ENCODE measurements at regions not wholly inside any gene's neighbourhood (a gene's known extent, or its start where the extent isn't known, plus 50 kb on each side); places are given as distances from the start of the nearest gene placed in this dataset.

- peak; percentile 14 for DNase-seq
These were observed 227.6 kb downstream of the BMP7 start for GRCh38 chr20:57038608-57039440.

GRCh38 chr20:57040466-57040865 lies 226.0 kb downstream of the BMP7 start:
- no peak for DNase-seq

GRCh38 chr20:57040924-57041323 lies 225.5 kb downstream of the BMP7 start:
- peak; percentile 73 for DNase-seq

GRCh38 chr20:57043091-57043490 lies 223.3 kb downstream of the BMP7 start:
- DNase-seq: no peak

- DNase-seq: no peak
These were observed 222.7 kb downstream of the BMP7 start for GRCh38 chr20:57043669-57044268.

- no peak for DNase-seq
These were observed 219.0 kb downstream of the BMP7 start for GRCh38 chr20:57047281-57048026.

GRCh38 chr20:57048027-57048869 lies 218.2 kb downstream of the BMP7 start:
- peak; percentile 43 for DNase-seq

- DNase-seq: no peak
These were observed 217.1 kb downstream of the BMP7 start for GRCh38 chr20:57049296-57049695.

GRCh38 chr20:57051096-57051495 lies 215.3 kb downstream of the BMP7 start:
- no peak for DNase-seq

- no peak for DNase-seq
These were observed 213.4 kb downstream of the BMP7 start for GRCh38 chr20:57053067-57053466.

GRCh38 chr20:57053793-57054552 lies 212.5 kb downstream of the BMP7 start:
- no peak for DNase-seq

GRCh38 chr20:57055345-57055744 lies 211.1 kb downstream of the BMP7 start:
- no peak for DNase-seq

GRCh38 chr20:57056651-57057050 lies 209.8 kb downstream of the BMP7 start:
- no peak for DNase-seq

GRCh38 chr20:57059055-57059596 lies 207.3 kb downstream of the BMP7 start:
- DNase-seq: no peak

- DNase-seq: peak; percentile 37
These were observed 205.9 kb downstream of the BMP7 start for GRCh38 chr20:57060407-57061050.

- DNase-seq: peak; percentile 51
These were observed 205.2 kb downstream of the BMP7 start for GRCh38 chr20:57061051-57061900.

GRCh38 chr20:57062241-57062640 lies 204.2 kb downstream of the BMP7 start:
- DNase-seq: no peak

GRCh38 chr20:57062696-57063270 lies 203.7 kb downstream of the BMP7 start:
- no peak for DNase-seq

GRCh38 chr20:57064836-57065235 lies 201.6 kb downstream of the BMP7 start:
- no peak for DNase-seq

GRCh38 chr20:57065646-57066045 lies 200.8 kb downstream of the BMP7 start:
- peak; percentile 83 for DNase-seq
